ENCODE measurements at regions not wholly inside any gene's neighbourhood (a gene's known extent, or its start where the extent isn't known, plus 50 kb on each side); places are given as distances from the start of the nearest gene placed in this dataset.

DNA sequence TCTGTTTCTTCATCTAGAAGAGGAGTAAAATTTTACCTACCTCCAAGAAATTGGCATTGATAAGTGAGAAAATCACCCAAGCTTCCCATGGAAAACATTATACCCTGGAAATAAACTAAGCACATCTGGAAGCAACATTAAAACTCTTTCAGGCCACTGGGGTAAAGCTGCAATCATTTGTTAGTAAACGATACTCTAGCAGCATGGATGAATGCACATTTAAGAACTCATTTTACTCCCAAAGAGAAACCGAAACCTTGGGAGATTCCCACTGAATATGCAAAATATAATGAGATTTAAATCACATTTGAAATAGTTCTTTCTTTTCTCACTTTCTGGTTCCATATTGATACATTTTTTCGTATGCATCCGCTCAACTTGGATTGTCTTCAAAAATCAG, 467.5 kb downstream of the EFNA5 start:
- TF ChIP-seq, protein P1, sequence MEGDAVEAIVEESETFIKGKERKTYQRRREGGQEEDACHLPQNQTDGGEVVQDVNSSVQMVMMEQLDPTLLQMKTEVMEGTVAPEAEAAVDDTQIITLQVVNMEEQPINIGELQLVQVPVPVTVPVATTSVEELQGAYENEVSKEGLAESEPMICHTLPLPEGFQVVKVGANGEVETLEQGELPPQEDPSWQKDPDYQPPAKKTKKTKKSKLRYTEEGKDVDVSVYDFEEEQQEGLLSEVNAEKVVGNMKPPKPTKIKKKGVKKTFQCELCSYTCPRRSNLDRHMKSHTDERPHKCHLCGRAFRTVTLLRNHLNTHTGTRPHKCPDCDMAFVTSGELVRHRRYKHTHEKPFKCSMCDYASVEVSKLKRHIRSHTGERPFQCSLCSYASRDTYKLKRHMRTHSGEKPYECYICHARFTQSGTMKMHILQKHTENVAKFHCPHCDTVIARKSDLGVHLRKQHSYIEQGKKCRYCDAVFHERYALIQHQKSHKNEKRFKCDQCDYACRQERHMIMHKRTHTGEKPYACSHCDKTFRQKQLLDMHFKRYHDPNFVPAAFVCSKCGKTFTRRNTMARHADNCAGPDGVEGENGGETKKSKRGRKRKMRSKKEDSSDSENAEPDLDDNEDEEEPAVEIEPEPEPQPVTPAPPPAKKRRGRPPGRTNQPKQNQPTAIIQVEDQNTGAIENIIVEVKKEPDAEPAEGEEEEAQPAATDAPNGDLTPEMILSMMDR (IDR thresholded peaks at IDR 0.05) = no peak
- TF ChIP-seq POLR2A (IDR thresholded peaks at IDR 0.05) = no peak

Measured in right lobe of liver (tissue), 4 donors.